Heart left ventricle (tissue), 16 donors: ENCODE measurements at regions not wholly inside any gene's neighbourhood (a gene's known extent, or its start where the extent isn't known, plus 50 kb on each side); places are given as distances from the start of the nearest gene placed in this dataset.

Experiments
- ATAC-seq, 4 donors: fragments of 200-7000 bp; cut with Tn5 transposase; one replicate each; pipeline ENCODE4 v1.9.1; 2020 to 2022; ENCODE audit warnings: moderate library complexity in 4 of 4, mild to moderate bottlenecking in 3 of 4, moderate number of reproducible peaks in 1 of 4
- DNase-seq, 5 donors: peaks; one replicate each; pipeline ENCODE4 v3.0.0-alpha.2; 2020
- H3K27ac ChIP-seq, 12 donors: fragments of 200-600 bp; sonication (generic) in 4 of 12; one replicate each; pipeline versions ENCODE4 v1.5.0 to v1.8.0; 2016 to 2022; ENCODE audit warnings: mild to moderate bottlenecking in 2 of 12
- H3K27me3 ChIP-seq, 9 donors: fragments of 200-600 bp; sonication (generic) in 2 of 9; one replicate each; pipeline versions ENCODE4 v1.5.1 to v1.8.0; 2016 to 2022; ENCODE audit warnings: mild to moderate bottlenecking in 3 of 9
- H3K36me3 ChIP-seq, 9 donors: fragments of 200-600 bp; sonication (generic) in 2 of 9; one replicate each; pipeline versions ENCODE4 v1.5.0 to v1.8.0; 2018 to 2022; ENCODE audit warnings: mild to moderate bottlenecking in 2 of 9
- H3K4me1 ChIP-seq, 12 donors: fragments of 200-600 bp; sonication (generic) in 4 of 12; one replicate each; pipeline versions ENCODE4 v1.5.0 to v1.8.0; 2016 to 2022; ENCODE audit warnings: mild to moderate bottlenecking in 3 of 12
- H3K4me3 ChIP-seq, 12 donors: fragments of 200-600 bp; sonication (generic) in 4 of 12; one replicate each; pipeline versions ENCODE4 v1.5.0 to v1.8.0; 2017 to 2022; ENCODE audit warnings: mild to moderate bottlenecking in 9 of 12, moderate library complexity in 4 of 12
- H3K9me3 ChIP-seq, 12 donors: fragments of 200-600 bp; sonication (generic) in 4 of 12; one replicate each; pipeline versions ENCODE4 v1.5.0 to v1.8.0; 2016 to 2022; ENCODE audit warnings: mild to moderate bottlenecking in 1 of 12
- CTCF ChIP-seq, 12 donors: fragments of 200-600 bp; sonication (generic) in 4 of 12; IDR thresholded peaks; one replicate each; pipeline versions ENCODE4 v1.5.0 to v1.8.0; 2018 to 2022; ENCODE audit warnings: antibody characterized with exemption in 12 of 12, mild to moderate bottlenecking in 5 of 12
- POLR2A ChIP-seq, 2 donors: fragments of 450-650 bp; IDR thresholded peaks; one replicate each; pipeline ENCODE4 v1.6.1; 2017; ENCODE audit warnings: antibody characterized with exemption in 2 of 2, mild to moderate bottlenecking in 2 of 2, moderate library complexity in 2 of 2
- WGBS, 4 donors: extraction: QIAGEN DNeasy Blood & Tissue Kit in 2 of 4; methylation state at CpG; one replicate each; pipeline versions ENCODE4 v1.1.5 to v1.1.7; 2013 to 2018; 5-methylcytosine and 5-hydroxymethylcytosine counted together
- intact Hi-C, 10 donors: fragments of 100-400 bp; cut with DNase I; formaldehyde crosslinking; loops; one replicate each; pipeline versions ENCODE4 v1.11.1 to v1.14.2; 2022
- donor health status: ischemic (EF 13 %, LVEDD 7.1; RV severe dilation, severe dysfunction).
- donor health status: healthy with polysubstance abuse.
- donor health status: DM: no; HTN: yes; CAD: no.
- donor health status: DM: no; HTN: no; CAD: no.
- donor health status: ischemic (EF 25% LVEDD 6.9; RV normal size, moderate dysfunction).
- donor health status: ischemic (EF 25% LVEDD 5.7; RV mildly dilated, moderate dysfunction).
- donor health status: healthy.
- donor health status: DM: yes; HTN: yes; CAD: no.
- donor health status: ischemic (EF 35%, LVEDD 5.7; RV mildly dilated, moderate dysfunction).
- donor health status: nonischemic (EF 11% LVEDD 7.7; RV severe dilation, severe dysfunction).
- donor health status: DM: yes; HTN: yes; CAD: no.
- donor health status: PGD.
- donor health status: ischemic (EF 29% LVEDD 5.4; RV normal size, mild dysfunction).
- donor health status: nonischemic (EF 23%, LVEDD 6.1; RV moderate dilation, normal function).

GRCh38 chr12:53857666-53858065 is 81.0 kb upstream of the HOXC13 start:
- Histone ChIP-seq H3K4me3 (no peak overlapping the region), H3K36me3 (no peaks in the 10 kb centered on the region), H3K9me3 (peaks cover 0 to 4% (median 0%) of the 10 kb centered on the region in 12 donors), H3K4me1 (no peaks in the 10 kb centered on the region), H3K27me3 (peaks cover 0 to 56% (median 7%) of the 10 kb centered on the region in 9 donors), H3K27ac (no peak overlapping the region)
- intact Hi-C loops, result no loop called here
- no peak for DNase-seq
- no peak for ATAC-seq
- 78 to 85% (median 81%) methylated on average over 2 of the region's 2 CpGs for whole genome bisulfite sequencing, 4 donors
- TF ChIP-seq CTCF (IDR thresholded peaks at IDR 0.05), result no peak
- TF ChIP-seq POLR2A (IDR thresholded peaks at IDR 0.05), result no peak

- Histone ChIP-seq H3K27me3 (peaks cover 0 to 49% (median 0%) of the 10 kb centered on the region in 9 donors), H3K27ac (no peak overlapping the region), H3K36me3 (no peaks in the 10 kb centered on the region), H3K4me3 (no peak overlapping the region), H3K9me3 (peaks cover 0 to 4% (median 0%) of the 10 kb centered on the region in 12 donors), H3K4me1 (no peaks in the 10 kb centered on the region)
- WGBS, 4 donors, result 57 to 64% (median 60%) methylated on average over 2 of the region's 2 CpGs
- no peak for TF ChIP-seq CTCF (IDR thresholded peaks at IDR 0.05)
- TF ChIP-seq POLR2A (IDR thresholded peaks at IDR 0.05), result no peak
- ATAC-seq (no peak), DNase-seq (no peak)
- intact Hi-C loops, result no loop called here
These were observed 77.9 kb upstream of the HOXC13 start for GRCh38 chr12:53860426-53861345.

GRCh38 chr12:53862206-53862605 is 76.4 kb upstream of the HOXC13 start:
- H3K4me3 ChIP-seq, result no peak overlapping the region
- intact Hi-C loops, result no loop called here
- TF ChIP-seq CTCF (IDR thresholded peaks at IDR 0.05) (no peak), POLR2A (IDR thresholded peaks at IDR 0.05) (no peak)
- no peaks in the 10 kb centered on the region for H3K36me3 ChIP-seq
- DNase-seq (no peak), ATAC-seq (no peak)
- H3K27ac ChIP-seq, result no peak overlapping the region
- peaks cover 0 to 4% (median 0%) of the 10 kb centered on the region in 12 donors for H3K9me3 ChIP-seq
- H3K27me3 ChIP-seq, result peaks cover 0 to 48% (median 0%) of the 10 kb centered on the region in 9 donors
- 51 to 79% (median 55%) methylated on average over 3 of the region's 3 CpGs for WGBS, 4 donors
- H3K4me1 ChIP-seq, result no peaks in the 10 kb centered on the region

- ATAC-seq, result no peak
- 77 to 88% (median 83%) methylated on average over 2 of the region's 2 CpGs for WGBS, 4 donors
- TF ChIP-seq POLR2A (IDR thresholded peaks at IDR 0.05) (no peak), CTCF (IDR thresholded peaks at IDR 0.05) (no peak)
These were observed 75.8 kb upstream of the HOXC13 start for GRCh38 chr12:53862831-53863230.

More at GRCh38 chr12:53862831-53863230, 75.8 kb upstream of the HOXC13 start:
- no peaks in the 10 kb centered on the region for H3K9me3 ChIP-seq
- no peak overlapping the region for H3K4me3 ChIP-seq
- DNase-seq, result no peak
- intact Hi-C loops, result no loop called here
- no peaks in the 10 kb centered on the region for H3K4me1 ChIP-seq
- H3K27ac ChIP-seq, result no peak overlapping the region
- H3K27me3 ChIP-seq, result peaks cover 0 to 54% (median 0%) of the 10 kb centered on the region in 9 donors
- H3K36me3 ChIP-seq, result no peaks in the 10 kb centered on the region
